CD14-positive monocyte (primary cell): ENCODE measurements at regions not wholly inside any gene's neighbourhood (a gene's known extent, or its start where the extent isn't known, plus 50 kb on each side); places are given as distances from the start of the nearest gene placed in this dataset.

Experiments used
- DNase-seq, 3 donors: peaks; one replicate each; pipeline ENCODE4 v3.0.0-alpha.2; 2011 to 2022
- H2AFZ ChIP-seq: 2 replicates; pipeline ENCODE4 v1.6.0; 2012; ENCODE audit warnings: mild to moderate bottlenecking, low read depth, low read length, inconsistent platforms; ENCODE audit not compliant: insufficient read depth, poor library complexity, severe bottlenecking
- H3K27ac ChIP-seq, 2 donors: 1 replicate in 1 of 2; 2 replicates in 1 of 2; pipeline ENCODE4 v1.5.1; 2012 to 2013; ENCODE audit warnings: low read length in 2 of 2, control low read depth in 1 of 2, inconsistent platforms in 1 of 2, low read depth in 1 of 2, mild to moderate bottlenecking in 1 of 2
- H3K27me3 ChIP-seq, 2 donors: one replicate each; pipeline versions ENCODE4 v1.6.0 to v1.6.1; 2011 to 2013; ENCODE audit warnings: low read length in 2 of 2; ENCODE audit not compliant: control insufficient read depth in 2 of 2, insufficient read depth in 2 of 2
- H3K36me3 ChIP-seq, 2 donors: replicated peaks in 1 of 2; 1 replicate in 1 of 2; 2 replicates in 1 of 2; pipeline versions ENCODE4 v1.5.1 to v1.6.1; 2012 to 2013; ENCODE audit warnings: low read length in 2 of 2, control low read depth in 1 of 2, inconsistent platforms in 1 of 2, mild to moderate bottlenecking in 1 of 2; ENCODE audit not compliant: insufficient read depth in 2 of 2, control insufficient read depth in 1 of 2
- H3K4me1 ChIP-seq, 2 donors: 1 replicate in 1 of 2; 2 replicates in 1 of 2; pipeline versions ENCODE4 v1.5.1 to v1.6.1; 2012 to 2013; ENCODE audit warnings: low read length in 2 of 2, control low read depth in 1 of 2, inconsistent platforms in 1 of 2, mild to moderate bottlenecking in 1 of 2, moderate library complexity in 1 of 2; ENCODE audit not compliant: insufficient read depth in 2 of 2, control insufficient read depth in 1 of 2
- H3K4me2 ChIP-seq: replicated peaks from 2 replicates; pipeline ENCODE3; 2012; ENCODE audit warnings: low read length, moderate library complexity, mild to moderate bottlenecking; ENCODE audit not compliant: poor library complexity, severe bottlenecking; ENCODE audit errors: extremely low read depth
- H3K4me3 ChIP-seq, 3 experiments: fragments of 200-600 bp in 1 of 3; sonication (generic) in 1 of 3; replicated peaks in 1 of 3; 1 replicate in 2 of 3; 2 replicates in 1 of 3; pipeline ENCODE4 v1.5.1; 2011 to 2013; ENCODE audit warnings: low read length in 3 of 3, mild to moderate bottlenecking in 3 of 3, control low read depth in 2 of 3, low read depth in 2 of 3, inconsistent platforms in 1 of 3, moderate library complexity in 1 of 3
- H3K79me2 ChIP-seq: 2 replicates; pipeline ENCODE4 v1.6.0; 2012; ENCODE audit warnings: mild to moderate bottlenecking, control low read depth, inconsistent platforms, low read length, moderate library complexity; ENCODE audit not compliant: insufficient read depth
- H3K9ac ChIP-seq: 2 replicates; pipeline ENCODE4 v1.6.0; 2017; ENCODE audit warnings: low read length, mild to moderate bottlenecking; ENCODE audit not compliant: insufficient read depth, poor library complexity, severe bottlenecking
- H3K9me3 ChIP-seq, 2 donors: replicated peaks in 1 of 2; 1 replicate in 1 of 2; 2 replicates in 1 of 2; pipeline versions ENCODE4 v1.5.1 to v1.6.1; 2012 to 2013; ENCODE audit warnings: low read length in 2 of 2, control low read depth in 1 of 2; ENCODE audit not compliant: control insufficient read depth in 1 of 2, insufficient read depth in 1 of 2
- H4K20me1 ChIP-seq: 2 replicates; pipeline ENCODE4 v1.6.0; 2012; ENCODE audit warnings: mild to moderate bottlenecking, low read length, control low read depth, moderate library complexity; ENCODE audit not compliant: insufficient read depth
- H3K27ac Mint-ChIP-seq, 7 donors: one replicate each; pipeline ENCODE4 v1.8.0; 2020; ENCODE audit warnings: mild to moderate bottlenecking in 7 of 7, mixed read lengths in 7 of 7, moderate library complexity in 6 of 7, inconsistent platforms in 2 of 7
- H3K27me3 Mint-ChIP-seq, 3 donors: one replicate each; pipeline ENCODE4 v1.8.0; 2021 to 2022; ENCODE audit warnings: low read depth in 3 of 3, mild to moderate bottlenecking in 3 of 3, mixed read lengths in 3 of 3, moderate library complexity in 3 of 3, inconsistent platforms in 1 of 3
- H3K36me3 Mint-ChIP-seq, 2 donors: one replicate each; pipeline ENCODE4 v1.8.0; 2020; ENCODE audit warnings: mixed read lengths in 2 of 2, inconsistent platforms in 1 of 2, mild to moderate bottlenecking in 1 of 2
- H3K4me1 Mint-ChIP-seq: one replicate; pipeline ENCODE4 v1.8.0; 2020; ENCODE audit warnings: mild to moderate bottlenecking, mixed read lengths
- H3K4me3 Mint-ChIP-seq, 2 donors: one replicate each; pipeline ENCODE4 v1.8.0; 2020; ENCODE audit warnings: mild to moderate bottlenecking in 2 of 2, mixed read lengths in 2 of 2, moderate library complexity in 1 of 2
- H3K9me3 Mint-ChIP-seq, 7 donors: one replicate each; pipeline ENCODE4 v1.8.0; 2020 to 2022; ENCODE audit warnings: mixed read lengths in 7 of 7, mild to moderate bottlenecking in 6 of 7, moderate library complexity in 6 of 7, inconsistent platforms in 2 of 7
- WGBS: methylation state at CpG from one replicate; pipeline ENCODE4 v1.1.5; 2013; ENCODE audit warnings: missing lambda C conversion rate; ENCODE audit not compliant: insufficient coverage; 5-methylcytosine and 5-hydroxymethylcytosine counted together
- intact Hi-C, 2 donors: fragments of 100-400 bp; cut with micrococcal nuclease; formaldehyde crosslinking; loops; one replicate each; pipeline versions ENCODE4 v1.15.0 to v1.15.1; 2023
- TF ChIP-seq, protein P1 (sequence below): fragments of 200-600 bp; IDR thresholded peaks from one replicate; pipeline ENCODE4 v1.8.0; 2022; ENCODE audit warnings: antibody characterized with exemption, mild to moderate bottlenecking

DNA sequence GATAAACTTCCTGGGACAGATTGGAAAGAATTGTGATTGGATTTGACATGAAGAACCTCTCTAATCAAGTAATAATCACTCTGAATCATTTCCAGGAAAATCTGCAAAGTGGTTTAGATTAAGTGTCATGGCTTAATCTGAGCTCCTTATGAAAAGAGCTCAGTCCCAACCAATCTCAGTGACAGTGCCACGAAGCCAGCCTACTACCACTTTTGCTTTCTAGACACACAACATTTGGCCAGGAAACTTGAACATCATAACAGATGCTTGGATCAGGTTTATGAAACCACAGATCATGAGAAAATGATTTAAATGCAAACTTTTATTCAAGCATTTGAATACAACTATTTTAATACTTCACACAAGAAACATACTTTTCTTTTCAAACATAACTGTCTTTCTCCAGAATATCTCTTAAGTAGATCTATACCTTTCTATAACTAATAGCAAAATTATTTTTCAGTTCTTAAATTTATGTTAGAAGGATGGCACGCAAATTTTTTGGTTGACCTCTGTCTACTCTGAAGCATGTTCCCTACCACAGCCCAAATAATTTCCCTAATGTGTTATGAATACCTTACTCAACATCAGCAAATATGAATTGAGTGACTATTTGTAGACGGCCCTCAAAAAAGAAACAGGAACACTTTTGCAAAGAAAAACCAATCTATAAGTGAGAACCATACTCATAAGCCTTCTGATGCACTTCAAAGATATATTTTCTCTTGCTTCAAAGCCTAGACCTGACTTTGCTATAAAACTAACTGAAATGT lies 495.0 kb upstream of the ZNF385D start:
- Histone ChIP-seq H3K79me2 (no peaks in the 10 kb centered on the region), H3K36me3 (no peaks in the 10 kb centered on the region), H3K4me2 (no peak overlapping the region), H4K20me1 (no peaks in the 10 kb centered on the region), H3K9me3 (no peaks in the 10 kb centered on the region), H3K27ac (no peak overlapping the region), H3K9ac (no peak overlapping the region), H2AFZ (no peak overlapping the region), H3K27me3 (no peaks in the 10 kb centered on the region), H3K4me3 (no peak overlapping the region), H3K4me1 (no peaks in the 10 kb centered on the region)
- intact Hi-C loops, result no loop called here
- no peaks in the 10 kb centered on the region for H3K36me3 Mint-ChIP-seq
- WGBS, result no CpG with 5 or more reads among the region's 3 CpGs
- no peak overlapping the region for H3K27ac Mint-ChIP-seq
- no peaks in the 10 kb centered on the region for H3K4me1 Mint-ChIP-seq
- H3K4me3 Mint-ChIP-seq, result no peak overlapping the region
- no peaks in the 10 kb centered on the region for H3K27me3 Mint-ChIP-seq
- H3K9me3 Mint-ChIP-seq, result no peaks in the 10 kb centered on the region
- TF ChIP-seq, protein P1, sequence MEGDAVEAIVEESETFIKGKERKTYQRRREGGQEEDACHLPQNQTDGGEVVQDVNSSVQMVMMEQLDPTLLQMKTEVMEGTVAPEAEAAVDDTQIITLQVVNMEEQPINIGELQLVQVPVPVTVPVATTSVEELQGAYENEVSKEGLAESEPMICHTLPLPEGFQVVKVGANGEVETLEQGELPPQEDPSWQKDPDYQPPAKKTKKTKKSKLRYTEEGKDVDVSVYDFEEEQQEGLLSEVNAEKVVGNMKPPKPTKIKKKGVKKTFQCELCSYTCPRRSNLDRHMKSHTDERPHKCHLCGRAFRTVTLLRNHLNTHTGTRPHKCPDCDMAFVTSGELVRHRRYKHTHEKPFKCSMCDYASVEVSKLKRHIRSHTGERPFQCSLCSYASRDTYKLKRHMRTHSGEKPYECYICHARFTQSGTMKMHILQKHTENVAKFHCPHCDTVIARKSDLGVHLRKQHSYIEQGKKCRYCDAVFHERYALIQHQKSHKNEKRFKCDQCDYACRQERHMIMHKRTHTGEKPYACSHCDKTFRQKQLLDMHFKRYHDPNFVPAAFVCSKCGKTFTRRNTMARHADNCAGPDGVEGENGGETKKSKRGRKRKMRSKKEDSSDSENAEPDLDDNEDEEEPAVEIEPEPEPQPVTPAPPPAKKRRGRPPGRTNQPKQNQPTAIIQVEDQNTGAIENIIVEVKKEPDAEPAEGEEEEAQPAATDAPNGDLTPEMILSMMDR, result no peak
- DNase-seq, result no peak

DNA sequence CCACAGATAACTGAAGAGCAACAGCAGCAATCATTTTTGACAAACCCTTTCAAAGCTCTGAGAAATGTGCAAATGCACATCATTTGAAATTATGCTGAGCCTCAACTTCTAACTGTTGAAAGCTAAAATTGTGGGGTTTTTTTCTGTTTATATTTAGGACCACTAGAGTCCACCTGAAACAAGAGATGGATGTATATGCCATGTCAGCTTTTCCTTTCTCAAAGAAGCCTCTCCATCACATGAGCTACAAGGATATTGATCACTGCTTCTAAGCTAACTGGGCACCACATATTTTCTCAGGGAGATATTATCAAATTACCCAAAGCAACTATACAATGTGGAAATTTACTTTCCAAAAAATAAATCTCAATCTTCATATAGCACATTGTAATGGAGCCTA lies 498.6 kb upstream of the ZNF385D start:
- H3K27ac Mint-ChIP-seq, result no peak overlapping the region
- no peaks in the 10 kb centered on the region for H3K4me1 ChIP-seq
- H3K36me3 ChIP-seq, result no peaks in the 10 kb centered on the region
- TF ChIP-seq, protein P1, result no peak
- no peak overlapping the region for H3K27ac ChIP-seq
- H3K27me3 ChIP-seq, result no peaks in the 10 kb centered on the region
- H4K20me1 ChIP-seq, result no peaks in the 10 kb centered on the region
- H3K27me3 Mint-ChIP-seq, result no peaks in the 10 kb centered on the region
- peaks cover 0 to 2% (median 0%) of the 10 kb centered on the region in 7 donors for H3K9me3 Mint-ChIP-seq
- no peak overlapping the region for H3K9ac ChIP-seq
- no peak overlapping the region for H2AFZ ChIP-seq
- intact Hi-C loops, result no loop called here
- no peaks in the 10 kb centered on the region for H3K79me2 ChIP-seq
- H3K4me3 Mint-ChIP-seq, result no peak overlapping the region
- no peak for DNase-seq
- H3K4me2 ChIP-seq, result no peak overlapping the region
- H3K36me3 Mint-ChIP-seq, result no peaks in the 10 kb centered on the region
- H3K4me3 ChIP-seq, result no peak overlapping the region
- no peaks in the 10 kb centered on the region for H3K4me1 Mint-ChIP-seq
- H3K9me3 ChIP-seq, result no peaks in the 10 kb centered on the region
